ENCODE measurements at regions not wholly inside any gene's neighbourhood (a gene's known extent, or its start where the extent isn't known, plus 50 kb on each side); places are given as distances from the start of the nearest gene placed in this dataset.

DNA sequence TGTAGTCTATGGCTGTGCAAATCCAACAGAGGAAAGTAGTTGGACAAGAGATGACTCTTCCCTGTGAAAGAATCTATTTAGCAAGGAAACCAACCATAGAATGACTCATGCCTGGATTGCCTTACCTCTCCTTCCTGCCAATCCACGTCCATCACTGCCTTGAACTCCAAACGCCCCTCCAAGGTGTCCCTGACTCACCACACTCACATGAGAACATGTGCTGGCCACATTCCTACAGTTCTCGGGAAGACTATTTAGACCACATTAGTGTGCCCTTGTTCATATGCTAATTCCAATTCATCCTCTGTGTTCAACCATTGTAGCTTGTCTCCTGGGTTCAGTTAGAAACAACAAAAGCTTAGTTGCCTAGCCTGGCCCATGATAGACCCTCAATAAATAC is 157.3 kb downstream of the SLC30A10 start:
- TF ChIP-seq CTCF (tag by site-specific recombination; IDR thresholded peaks at IDR 0.05) = no peak
- no peak for TF ChIP-seq ZFP3 (tag by site-specific recombination; IDR thresholded peaks at IDR 0.05; ENCODE audit: low read depth)
- TF ChIP-seq YY1 (tag by site-specific recombination; IDR thresholded peaks at IDR 0.05) = no peak
- no peak for TF ChIP-seq ZNF155 (tag by site-specific recombination; IDR thresholded peaks at IDR 0.05)
- TF ChIP-seq ZNF558 (tag by site-specific recombination; IDR thresholded peaks at IDR 0.05) = no peak
- no peak for TF ChIP-seq TCF7L2 (IDR thresholded peaks at IDR 0.05; ENCODE audit: borderline replicate concordance, low read depth, low read length)
- TF ChIP-seq ZNF473 (tag by site-specific recombination; IDR thresholded peaks at IDR 0.05) = no peak
